KMS-11 (cell line): ENCODE measurements at regions not wholly inside any gene's neighbourhood (a gene's known extent, or its start where the extent isn't known, plus 50 kb on each side); places are given as distances from the start of the nearest gene placed in this dataset.

Experiments used
- H2AFZ ChIP-seq: fragments of 200-600 bp; sonication (generic); 2 replicates; pipeline ENCODE4 v1.6.1; 2016; ENCODE audit warnings: antibody characterized with exemption, mixed run types, low read depth
- H3K27ac ChIP-seq: fragments of 200-600 bp; sonication (generic); 2 replicates; pipeline ENCODE4 v1.6.1; 2016; ENCODE audit warnings: mild to moderate bottlenecking, mixed run types
- H3K27me3 ChIP-seq: fragments of 200-600 bp; sonication (generic); 2 replicates; pipeline ENCODE4 v1.6.1; 2017; ENCODE audit warnings: mild to moderate bottlenecking, low read depth, mixed run types, moderate library complexity; ENCODE audit not compliant: insufficient read depth
- H3K36me3 ChIP-seq: fragments of 200-600 bp; sonication (generic); 2 replicates; pipeline ENCODE4 v1.6.1; 2017; ENCODE audit warnings: mild to moderate bottlenecking, mixed run types; ENCODE audit not compliant: insufficient read depth
- H3K4me1 ChIP-seq: fragments of 200-600 bp; sonication (generic); 2 replicates; pipeline ENCODE4 v1.6.1; 2016; ENCODE audit warnings: mild to moderate bottlenecking, low read depth, mixed run types; ENCODE audit not compliant: poor library complexity, severe bottlenecking
- H3K4me2 ChIP-seq: fragments of 200-600 bp; sonication (generic); 2 replicates; pipeline ENCODE4 v1.7.0; 2016; ENCODE audit warnings: mild to moderate bottlenecking, mixed run types
- H3K4me3 ChIP-seq: fragments of 200-600 bp; sonication (generic); IDR thresholded peaks from 2 replicates; pipeline ENCODE4 v1.6.1; 2017; ENCODE audit warnings: low read depth, low read length, mixed read lengths; ENCODE audit not compliant: insufficient read depth
- H3K79me2 ChIP-seq: fragments of 200-600 bp; sonication (generic); 2 replicates; pipeline ENCODE4 v1.6.1; 2016; ENCODE audit warnings: low read depth, mixed run types; ENCODE audit not compliant: insufficient read depth
- H3K9ac ChIP-seq: fragments of 200-600 bp; sonication (generic); 2 replicates; pipeline ENCODE4 v1.6.1; 2016; ENCODE audit warnings: mild to moderate bottlenecking, mixed run types
- H4K20me1 ChIP-seq: fragments of 200-600 bp; sonication (generic); 2 replicates; pipeline ENCODE4 v1.6.1; 2016; ENCODE audit warnings: mild to moderate bottlenecking, mixed run types; ENCODE audit not compliant: insufficient read depth
- CTCF ChIP-seq: fragments of 200-600 bp; sonication (generic); conservative IDR thresholded peaks from 2 replicates; pipeline ENCODE4 v1.6.1; 2017; ENCODE audit warnings: low read depth, mild to moderate bottlenecking, antibody characterized with exemption, low read length, moderate library complexity, mixed read lengths

GRCh38 chr7:155870334-155871180 lies 58.3 kb upstream of the SHH start:
- Histone ChIP-seq H3K4me1 (no peaks in the 10 kb centered on the region), H3K36me3 (no peaks in the 10 kb centered on the region), H3K27ac (no peak overlapping the region), H3K27me3 (no peaks in the 10 kb centered on the region), H3K79me2 (no peaks in the 10 kb centered on the region), H3K9ac (no peak overlapping the region), H4K20me1 (no peaks in the 10 kb centered on the region), H3K4me3 (no peak overlapping the region), H2AFZ (no peak overlapping the region), H3K4me2 (no peak overlapping the region)
- TF ChIP-seq CTCF = no peak

- Histone ChIP-seq H3K27ac (no peak overlapping the region), H3K27me3 (no peaks in the 10 kb centered on the region), H2AFZ (no peak overlapping the region), H3K4me1 (no peaks in the 10 kb centered on the region), H4K20me1 (no peaks in the 10 kb centered on the region), H3K79me2 (no peaks in the 10 kb centered on the region), H3K36me3 (no peaks in the 10 kb centered on the region), H3K4me2 (no peak overlapping the region), H3K4me3 (no peak overlapping the region), H3K9ac (no peak overlapping the region)
- TF ChIP-seq CTCF = no peak
These were observed 57.5 kb upstream of the SHH start for GRCh38 chr7:155869784-155870076.

GRCh38 chr7:155868955-155869783 lies 56.9 kb upstream of the SHH start:
- H3K4me3 ChIP-seq = no peak overlapping the region
- H2AFZ ChIP-seq = no peak overlapping the region
- no peaks in the 10 kb centered on the region for H3K79me2 ChIP-seq
- no peaks in the 10 kb centered on the region for H4K20me1 ChIP-seq
- no peak for TF ChIP-seq CTCF
- H3K4me1 ChIP-seq = no peaks in the 10 kb centered on the region
- no peak overlapping the region for H3K27ac ChIP-seq
- no peaks in the 10 kb centered on the region for H3K36me3 ChIP-seq
- no peaks in the 10 kb centered on the region for H3K27me3 ChIP-seq
- no peak overlapping the region for H3K4me2 ChIP-seq
- H3K9ac ChIP-seq = no peak overlapping the region

- Histone ChIP-seq H4K20me1 (no peaks in the 10 kb centered on the region), H3K9ac (no peak overlapping the region), H2AFZ (no peak overlapping the region), H3K27me3 (no peaks in the 10 kb centered on the region), H3K36me3 (no peaks in the 10 kb centered on the region), H3K27ac (no peak overlapping the region), H3K4me1 (no peaks in the 10 kb centered on the region), H3K79me2 (no peaks in the 10 kb centered on the region), H3K4me2 (no peak overlapping the region), H3K4me3 (no peak overlapping the region)
- TF ChIP-seq CTCF = no peak
These were observed 55.6 kb upstream of the SHH start for GRCh38 chr7:155867734-155868400.
